ENCODE measurements at regions not wholly inside any gene's neighbourhood (a gene's known extent, or its start where the extent isn't known, plus 50 kb on each side); places are given as distances from the start of the nearest gene placed in this dataset.

DNA sequence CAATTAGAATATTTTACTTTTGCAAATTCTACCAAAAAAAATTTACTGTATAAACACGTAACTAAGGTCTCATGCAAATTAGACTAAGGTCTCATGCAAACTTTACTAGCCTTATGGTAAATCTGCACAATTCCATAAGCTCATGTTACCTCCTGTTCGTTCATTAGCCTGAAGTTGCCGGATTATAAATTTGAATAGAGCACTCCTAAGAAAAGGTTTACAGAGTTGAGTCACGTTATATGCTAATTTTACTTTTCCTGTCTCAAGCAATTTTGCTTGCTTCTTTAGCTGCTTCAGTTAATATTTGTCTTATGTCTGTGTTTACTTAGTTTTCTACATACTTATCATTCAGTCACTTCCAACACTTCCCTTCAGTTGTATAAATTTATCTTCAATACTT lies 1434.0 kb upstream of the EYS start:
- H3K4me1 ChIP-seq (ENCODE audit: control insufficient read depth, extremely low read depth, insufficient read depth, low read length), result no peaks in the 10 kb centered on the region
- BruUV-seq (replicated peaks), result no TSS peak
- TF ChIP-seq, protein P1, sequence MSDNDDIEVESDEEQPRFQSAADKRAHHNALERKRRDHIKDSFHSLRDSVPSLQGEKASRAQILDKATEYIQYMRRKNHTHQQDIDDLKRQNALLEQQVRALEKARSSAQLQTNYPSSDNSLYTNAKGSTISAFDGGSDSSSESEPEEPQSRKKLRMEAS (IDR thresholded peaks at IDR 0.05; ENCODE audit: insufficient read depth, insufficient read length), result no peak
- TF ChIP-seq FOS (IDR thresholded peaks at IDR 0.05; ENCODE audit: borderline replicate concordance, insufficient read depth, low read length) (no peak), POLR2A (IDR thresholded peaks at IDR 0.05; ENCODE audit: low read depth, low read length) (no peak), GATA2 (IDR thresholded peaks at IDR 0.05; ENCODE audit: insufficient read depth, insufficient read length, low read depth, low read length) (no peak), POLR2AphosphoS5 (IDR thresholded peaks at IDR 0.05; ENCODE audit: insufficient read depth, low read depth, low read length) (no peak), EZH2 (IDR thresholded peaks at IDR 0.05; ENCODE audit: borderline replicate concordance, low read depth, low read length, severe bottlenecking) (no peak), CTCF (IDR thresholded peaks at IDR 0.05; ENCODE audit: extremely low read depth in 1 of 2, insufficient read depth in 1 of 2, low read depth in 1 of 2, low read length in 2 of 2) (no peak), JUN (IDR thresholded peaks at IDR 0.05; ENCODE audit: borderline replicate concordance, insufficient read depth, insufficient read length, low read depth) (no peak)
- intact Hi-C loops (cut with micrococcal nuclease), result no loop called here
- peaks cover 5% of the 10 kb centered on the region for H3K9me3 ChIP-seq (replicated peaks; ENCODE audit: control insufficient read depth, insufficient read depth, low read length)
- no peak overlapping the region for H2AFZ ChIP-seq (ENCODE audit: low read depth, low read length)
- no peak overlapping the region for H3K27ac ChIP-seq (ENCODE audit: insufficient read depth, low read depth, low read length)
- H3K79me2 ChIP-seq (ENCODE audit: control insufficient read depth, insufficient read depth, low read length), result no peaks in the 10 kb centered on the region
- ChIA-PET POLR2A (no interaction called here), CTCF (no interaction called here)
- no peaks in the 10 kb centered on the region for H4K20me1 ChIP-seq (replicated peaks; ENCODE audit: control insufficient read depth, extremely low read depth, insufficient read depth, low read length)
- H3K9me1 ChIP-seq (replicated peaks; ENCODE audit: control insufficient read depth, extremely low read depth, insufficient read depth, low read length), result no peaks in the 10 kb centered on the region
- no peak overlapping the region for H3K9ac ChIP-seq (replicated peaks; ENCODE audit: extremely low read depth, insufficient read depth, low read length)
- no peak overlapping the region for H3K4me2 ChIP-seq (ENCODE audit: insufficient read depth, low read length)
- no peaks in the 10 kb centered on the region for H3K27me3 ChIP-seq (ENCODE audit: control insufficient read depth in 2 of 2, insufficient read depth in 2 of 2, low read length in 2 of 2)
- no peaks in the 10 kb centered on the region for H3K36me3 ChIP-seq (ENCODE audit: control insufficient read depth in 2 of 2, extremely low read depth in 1 of 2, insufficient read depth in 2 of 2, low read length in 2 of 2)
- dilution Hi-C loops (cut with MboI; ENCODE audit: extremely low pct_ligation_motif_present, low sequenced_read_pairs), result no loop called here
- H3K4me3 ChIP-seq (replicated peaks in 1 of 3; ENCODE audit: insufficient read depth in 1 of 3, low read depth in 1 of 3, low read length in 3 of 3), result no peak overlapping the region
- DNase-seq (ENCODE audit: low read depth, low spot score), result no peak
- no peak for FAIRE-seq

All from endothelial cell of umbilical vein (primary cell).